GM12864 (cell line): ENCODE measurements at regions not wholly inside any gene's neighbourhood (a gene's known extent, or its start where the extent isn't known, plus 50 kb on each side); places are given as distances from the start of the nearest gene placed in this dataset.
"Not testable (repeated sequence)": the region's sequence is repeated elsewhere in the genome, so short reads cannot be mapped to it uniquely, and the experiment has no call there.

ENCODE experiments used
- DNase-seq: peaks from one replicate; pipeline ENCODE4 v3.0.0-alpha.2; 2011; ENCODE audit warnings: low read depth
- H3K4me3 ChIP-seq: 2 replicates; pipeline ENCODE4 v1.5.1; 2011; ENCODE audit warnings: mild to moderate bottlenecking, low read depth, low read length, control low read depth
- TF ChIP-seq, protein P1 (sequence below): IDR thresholded peaks from 2 replicates; pipeline ENCODE4 v1.5.1; 2011; ENCODE audit warnings: low read depth, mild to moderate bottlenecking, moderate library complexity, low read length, control low read depth, inconsistent platforms; ENCODE audit errors: missing control alignments

DNA sequence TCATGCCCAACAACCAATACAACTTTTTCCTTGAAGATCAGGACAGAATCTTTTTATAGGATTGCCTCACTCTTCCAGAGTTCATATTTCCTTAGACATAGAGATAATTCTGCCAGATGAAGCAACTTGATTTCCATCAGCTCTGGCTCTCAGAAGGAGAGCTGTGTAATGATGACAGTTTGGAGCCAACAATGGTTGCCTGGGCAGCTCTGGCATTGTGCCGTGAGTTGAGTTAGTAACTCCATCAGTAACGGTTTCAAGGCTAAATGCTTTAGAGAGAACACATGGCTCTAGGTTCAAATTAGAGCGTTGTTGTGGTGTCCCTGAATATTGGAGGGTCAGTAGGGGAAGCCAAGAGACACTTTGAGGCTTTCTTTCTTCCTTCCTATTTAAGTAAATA lies 501.7 kb upstream of the SEL1L start:
- DNase-seq = no peak
- no peak overlapping the region for H3K4me3 ChIP-seq
- TF ChIP-seq, protein P1, sequence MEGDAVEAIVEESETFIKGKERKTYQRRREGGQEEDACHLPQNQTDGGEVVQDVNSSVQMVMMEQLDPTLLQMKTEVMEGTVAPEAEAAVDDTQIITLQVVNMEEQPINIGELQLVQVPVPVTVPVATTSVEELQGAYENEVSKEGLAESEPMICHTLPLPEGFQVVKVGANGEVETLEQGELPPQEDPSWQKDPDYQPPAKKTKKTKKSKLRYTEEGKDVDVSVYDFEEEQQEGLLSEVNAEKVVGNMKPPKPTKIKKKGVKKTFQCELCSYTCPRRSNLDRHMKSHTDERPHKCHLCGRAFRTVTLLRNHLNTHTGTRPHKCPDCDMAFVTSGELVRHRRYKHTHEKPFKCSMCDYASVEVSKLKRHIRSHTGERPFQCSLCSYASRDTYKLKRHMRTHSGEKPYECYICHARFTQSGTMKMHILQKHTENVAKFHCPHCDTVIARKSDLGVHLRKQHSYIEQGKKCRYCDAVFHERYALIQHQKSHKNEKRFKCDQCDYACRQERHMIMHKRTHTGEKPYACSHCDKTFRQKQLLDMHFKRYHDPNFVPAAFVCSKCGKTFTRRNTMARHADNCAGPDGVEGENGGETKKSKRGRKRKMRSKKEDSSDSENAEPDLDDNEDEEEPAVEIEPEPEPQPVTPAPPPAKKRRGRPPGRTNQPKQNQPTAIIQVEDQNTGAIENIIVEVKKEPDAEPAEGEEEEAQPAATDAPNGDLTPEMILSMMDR = no peak

DNA sequence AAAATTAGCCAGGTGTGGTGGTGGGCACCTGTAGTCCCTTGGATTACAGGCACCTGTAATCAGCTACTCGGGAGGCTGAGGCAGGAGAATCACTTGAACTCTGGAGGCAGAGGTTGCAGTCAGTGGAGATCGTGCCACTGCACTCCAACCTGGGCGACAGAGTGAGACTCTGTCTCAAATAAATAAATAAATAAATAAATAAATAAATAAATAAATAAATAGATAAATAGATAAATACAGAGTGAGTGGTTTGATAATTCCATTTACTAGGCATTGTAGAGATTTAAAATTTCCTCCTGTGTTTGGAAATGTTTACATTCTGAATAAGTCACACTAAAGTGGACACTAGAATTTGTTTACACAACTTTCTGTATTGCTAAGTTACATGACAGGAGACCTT lies 504.4 kb upstream of the SEL1L start:
- not testable (repeated sequence) for H3K4me3 ChIP-seq, DNase-seq

GRCh38 chr14:82045339-82045738 lies 511.7 kb upstream of the SEL1L start:
- DNase-seq = no peak
- TF ChIP-seq, protein P1 = no peak
- no peak overlapping the region for H3K4me3 ChIP-seq

DNA sequence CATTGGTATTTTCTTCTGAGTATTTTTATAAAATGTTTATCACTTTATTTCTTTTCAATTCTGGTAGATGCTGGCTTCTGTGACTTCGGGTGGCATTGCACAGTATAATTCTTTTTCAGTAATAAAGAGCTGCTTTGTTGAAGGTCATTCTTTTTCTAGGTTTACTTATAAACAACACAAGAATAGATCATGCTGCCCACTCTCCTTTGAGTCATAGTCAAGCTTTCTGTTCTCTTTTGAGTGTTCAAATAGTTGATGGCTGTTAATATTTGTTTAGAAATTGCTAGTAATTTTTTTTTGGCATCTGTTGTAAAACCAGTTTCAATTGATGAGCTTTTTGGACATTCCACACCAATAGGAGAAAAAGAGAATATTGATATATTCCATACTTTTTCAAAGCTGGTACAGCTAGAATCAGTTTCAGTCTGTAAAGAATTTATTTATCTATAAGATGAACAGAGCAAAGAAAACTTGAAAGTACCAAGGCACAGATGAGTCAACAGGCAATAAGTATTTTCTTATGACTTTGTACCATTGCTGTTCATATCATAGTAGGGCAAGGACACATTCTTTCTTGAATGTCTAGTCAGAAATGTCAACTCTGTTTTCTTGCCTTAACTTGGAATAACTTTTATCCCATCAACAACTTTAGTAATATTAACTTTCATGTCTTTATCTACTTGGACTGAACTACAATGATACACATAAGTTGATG lies 513.0 kb upstream of the SEL1L start:
- no peak for DNase-seq
- H3K4me3 ChIP-seq = no peak overlapping the region
- TF ChIP-seq, protein P1 = no peak

- TF ChIP-seq, protein P1 = no peak
- no peak overlapping the region for H3K4me3 ChIP-seq
- DNase-seq = no peak
Observed at GRCh38 chr14:82047777-82048470, 514.3 kb upstream of the SEL1L start.

- TF ChIP-seq, protein P1 = no peak
- DNase-seq = no peak
- H3K4me3 ChIP-seq = no peak overlapping the region
Observed at GRCh38 chr14:82052778-82053177, 519.1 kb upstream of the SEL1L start.

- no peak for DNase-seq
- TF ChIP-seq, protein P1 = no peak
- no peak overlapping the region for H3K4me3 ChIP-seq
Observed at GRCh38 chr14:82055515-82056115, 522.0 kb upstream of the SEL1L start.
